ENCODE measurements at regions not wholly inside any gene's neighbourhood (a gene's known extent, or its start where the extent isn't known, plus 50 kb on each side); places are given as distances from the start of the nearest gene placed in this dataset.

GRCh38 chr4:79053754-79054153 lies 114.5 kb upstream of the PAQR3 start:
- BruUV-seq (replicated peaks), result no TSS peak
- Histone ChIP-seq H3K4me3 (ENCODE audit: low read depth in 2 of 2, low read length in 2 of 2) (no peak overlapping the region), H3K27ac (ENCODE audit: low read length) (no peak overlapping the region), H3K4me1 (ENCODE audit: control insufficient read depth, insufficient read depth, low read length) (no peaks in the 10 kb centered on the region), H3K27me3 (ENCODE audit: control insufficient read depth, insufficient read depth, low read length) (no peaks in the 10 kb centered on the region), H3K9me3 (ENCODE audit: control insufficient read depth, insufficient read depth, low read depth, low read length) (no peaks in the 10 kb centered on the region), H3K36me3 (ENCODE audit: control insufficient read depth, insufficient read depth, low read length) (no peaks in the 10 kb centered on the region)
- in situ Hi-C loops (cut with HindIII; ENCODE audit: low pct_unique_long_range_greater_than_20kb, low sequenced_read_pairs) (no loop called here), intact Hi-C loops (cut with micrococcal nuclease; ENCODE audit: unreplicated experiment) (no loop called here)
- TF ChIP-seq SIN3A (IDR thresholded peaks at IDR 0.05; ENCODE audit: borderline replicate concordance, insufficient read depth, low read depth, low read length), result no peak
- no peak for TF ChIP-seq POLR2AphosphoS5 (IDR thresholded peaks at IDR 0.05; ENCODE audit: low read depth, low read length)
- no peak for TF ChIP-seq CTCF (IDR thresholded peaks at IDR 0.05)
- no peak for DNase-seq (ENCODE audit: low read depth, low spot score)
- POLR2A ChIA-PET, result interaction anchor here (0.6 kb wide), 1 partner anchor 1032 kb away, joined by 6 read pairs; no protein-coding TSS in a partner anchor
- CTCF ChIA-PET, result no interaction called here
- ATAC-seq, result no peak

GRCh38 chr4:79050541-79050880 lies 111.3 kb upstream of the PAQR3 start:
- DNase-seq (ENCODE audit: low read depth, low spot score), result no peak
- in situ Hi-C loops (cut with HindIII; ENCODE audit: low pct_unique_long_range_greater_than_20kb, low sequenced_read_pairs), result no loop called here
- ATAC-seq, result no peak
- Histone ChIP-seq H3K4me3 (ENCODE audit: low read depth in 2 of 2, low read length in 2 of 2) (no peak overlapping the region), H3K36me3 (ENCODE audit: control insufficient read depth, insufficient read depth, low read length) (no peaks in the 10 kb centered on the region), H3K9me3 (ENCODE audit: control insufficient read depth, insufficient read depth, low read depth, low read length) (no peaks in the 10 kb centered on the region), H3K4me1 (ENCODE audit: control insufficient read depth, insufficient read depth, low read length) (no peaks in the 10 kb centered on the region), H3K27me3 (ENCODE audit: control insufficient read depth, insufficient read depth, low read length) (no peaks in the 10 kb centered on the region), H3K27ac (ENCODE audit: low read length) (no peak overlapping the region)
- BruUV-seq (replicated peaks), result no TSS peak
- intact Hi-C loops (cut with micrococcal nuclease; ENCODE audit: unreplicated experiment), result no loop called here
- TF ChIP-seq CTCF (IDR thresholded peaks at IDR 0.05) (no peak), POLR2AphosphoS5 (IDR thresholded peaks at IDR 0.05; ENCODE audit: low read depth, low read length) (no peak), SIN3A (IDR thresholded peaks at IDR 0.05; ENCODE audit: borderline replicate concordance, insufficient read depth, low read depth, low read length) (no peak), TCF7L2 (IDR thresholded peaks at IDR 0.05; ENCODE audit: low read depth, low read length) (no peak), REST (IDR thresholded peaks at IDR 0.05; ENCODE audit: insufficient read depth in 1 of 2, low read depth in 2 of 2, low read length in 1 of 2) (no peak)
- ChIA-PET CTCF (no interaction called here), POLR2A (no interaction called here)

Measured in Panc1 (cell line).